ENCODE measurements at regions not wholly inside any gene's neighbourhood (a gene's known extent, or its start where the extent isn't known, plus 50 kb on each side); places are given as distances from the start of the nearest gene placed in this dataset.

- TF ChIP-seq CTCF (IDR thresholded peaks at IDR 0.05) (no peak), POLR2A (IDR thresholded peaks at IDR 0.05) (no peak)
These were observed 161.9 kb upstream of the DEFB112 start for GRCh38 chr6:50211582-50211981.

All from heart left ventricle (tissue), 13 donors.